Colonic mucosa (tissue), 4 donors: ENCODE measurements at regions not wholly inside any gene's neighbourhood (a gene's known extent, or its start where the extent isn't known, plus 50 kb on each side); places are given as distances from the start of the nearest gene placed in this dataset.

Source experiments
- DNase-seq: peaks from one replicate; pipeline ENCODE4 v3.0.0-alpha.2; 2020
- H3K27ac ChIP-seq: fragments of 200-600 bp; one replicate; pipeline ENCODE4 v1.8.0; 2021
- H3K27me3 ChIP-seq: fragments of 200-600 bp; one replicate; pipeline ENCODE4 v1.8.0; 2021
- H3K36me3 ChIP-seq: fragments of 200-600 bp; one replicate; pipeline ENCODE4 v1.8.0; 2021
- H3K4me1 ChIP-seq: fragments of 200-600 bp; one replicate; pipeline ENCODE4 v1.8.0; 2021; ENCODE audit warnings: mild to moderate bottlenecking
- H3K4me3 ChIP-seq: fragments of 200-600 bp; one replicate; pipeline ENCODE4 v1.8.0; 2021
- H3K9ac ChIP-seq, 2 donors: one replicate each; pipeline ENCODE4 v1.7.0; 2013; ENCODE audit warnings: control low read depth in 2 of 2, low read depth in 2 of 2, low read length in 2 of 2
- H3K9me3 ChIP-seq: fragments of 200-600 bp; one replicate; pipeline ENCODE4 v1.8.0; 2021
- CTCF ChIP-seq: fragments of 200-600 bp; IDR thresholded peaks from one replicate; pipeline ENCODE4 v1.8.0; 2022; ENCODE audit warnings: antibody characterized with exemption, mild to moderate bottlenecking
- intact Hi-C: fragments of 100-400 bp; cut with DNase I; formaldehyde crosslinking; loops from one replicate; pipeline ENCODE4 v1.14.1; 2022
- donor health status: healthy.
- donor health status: DM: no; HTN: no; CAD: no.
- donor health status: DM: no; HTN: no; CAD: no.

- Histone ChIP-seq H3K27me3 (no peaks in the 10 kb centered on the region), H3K4me1 (no peaks in the 10 kb centered on the region), H3K27ac (no peak overlapping the region), H3K9me3 (no peaks in the 10 kb centered on the region), H3K36me3 (no peaks in the 10 kb centered on the region), H3K9ac (no peak overlapping the region), H3K4me3 (no peak overlapping the region)
- intact Hi-C loops: no loop called here
- no peak for TF ChIP-seq CTCF
- DNase-seq: peak; percentile 32
These were observed 326.2 kb upstream of the SOX11 start for GRCh38 chr2:5365871-5366461.

GRCh38 chr2:5367321-5367720, 324.9 kb upstream of the SOX11 start:
- TF ChIP-seq CTCF: no peak
- no peaks in the 10 kb centered on the region for H3K9me3 ChIP-seq
- H3K36me3 ChIP-seq: no peaks in the 10 kb centered on the region
- no peak overlapping the region for H3K9ac ChIP-seq
- no peak overlapping the region for H3K4me3 ChIP-seq
- no peak overlapping the region for H3K27ac ChIP-seq
- no peaks in the 10 kb centered on the region for H3K4me1 ChIP-seq
- intact Hi-C loops: no loop called here
- no peaks in the 10 kb centered on the region for H3K27me3 ChIP-seq
- no peak for DNase-seq

- H3K9ac ChIP-seq: no peak overlapping the region
- intact Hi-C loops: no loop called here
- no peaks in the 10 kb centered on the region for H3K9me3 ChIP-seq
- no peaks in the 10 kb centered on the region for H3K36me3 ChIP-seq
- no peak for DNase-seq
- no peaks in the 10 kb centered on the region for H3K4me1 ChIP-seq
- TF ChIP-seq CTCF: no peak
- H3K4me3 ChIP-seq: no peak overlapping the region
- no peaks in the 10 kb centered on the region for H3K27me3 ChIP-seq
- H3K27ac ChIP-seq: no peak overlapping the region
These were observed 323.9 kb upstream of the SOX11 start for GRCh38 chr2:5368263-5368662.

GRCh38 chr2:5369510-5369909, 322.7 kb upstream of the SOX11 start:
- H3K27me3 ChIP-seq: no peaks in the 10 kb centered on the region
- H3K9me3 ChIP-seq: no peaks in the 10 kb centered on the region
- H3K36me3 ChIP-seq: no peaks in the 10 kb centered on the region
- H3K9ac ChIP-seq: no peak overlapping the region
- DNase-seq: no peak
- H3K4me1 ChIP-seq: no peaks in the 10 kb centered on the region
- intact Hi-C loops: no loop called here
- no peak overlapping the region for H3K4me3 ChIP-seq
- no peak for TF ChIP-seq CTCF
- H3K27ac ChIP-seq: no peak overlapping the region

- intact Hi-C loops: no loop called here
- Histone ChIP-seq H3K27ac (no peak overlapping the region), H3K9ac (no peak overlapping the region), H3K9me3 (no peaks in the 10 kb centered on the region), H3K27me3 (no peaks in the 10 kb centered on the region), H3K4me3 (no peak overlapping the region), H3K4me1 (no peaks in the 10 kb centered on the region), H3K36me3 (no peaks in the 10 kb centered on the region)
- DNase-seq: no peak
- TF ChIP-seq CTCF: no peak
These were observed 322.0 kb upstream of the SOX11 start for GRCh38 chr2:5370158-5370557.
